H9 (cell line): ENCODE measurements at regions not wholly inside any gene's neighbourhood (a gene's known extent, or its start where the extent isn't known, plus 50 kb on each side); places are given as distances from the start of the nearest gene placed in this dataset.

Experiments used
- DNase-seq: peaks from one replicate; pipeline ENCODE4 v3.0.0-alpha.2; 2017
- H2AFZ ChIP-seq: one replicate; pipeline ENCODE4 v1.6.1; 2013; ENCODE audit warnings: mild to moderate bottlenecking, low read length, control low read depth, moderate library complexity
- H2AK5ac ChIP-seq: 2 replicates; pipeline ENCODE4 v1.6.1; 2013; ENCODE audit warnings: low read length, control low read depth, mixed read lengths; ENCODE audit not compliant: insufficient read length
- H2BK120ac ChIP-seq: one replicate; pipeline ENCODE4 v1.6.1; 2013; ENCODE audit warnings: low read depth, mild to moderate bottlenecking, low read length, control low read depth, inconsistent platforms; ENCODE audit not compliant: poor library complexity, severe bottlenecking
- H2BK12ac ChIP-seq: 2 replicates; pipeline ENCODE4 v1.6.1; 2013; ENCODE audit warnings: low read length, control low read depth, mixed read lengths, low read depth; ENCODE audit not compliant: insufficient read length
- H2BK15ac ChIP-seq: 2 replicates; pipeline ENCODE4 v1.6.1; 2013; ENCODE audit warnings: low read depth, low read length, control low read depth
- H2BK20ac ChIP-seq: one replicate; pipeline ENCODE4 v1.6.1; 2013; ENCODE audit warnings: low read depth, mild to moderate bottlenecking, low read length, control low read depth, inconsistent platforms; ENCODE audit not compliant: poor library complexity, severe bottlenecking
- H2BK5ac ChIP-seq: 2 replicates; pipeline ENCODE4 v1.6.1; 2013; ENCODE audit warnings: low read length, control low read depth, mixed read lengths; ENCODE audit not compliant: insufficient read length
- H3K14ac ChIP-seq: 2 replicates; pipeline ENCODE4 v1.6.1; 2013; ENCODE audit warnings: low read length, control low read depth; ENCODE audit not compliant: insufficient read depth
- H3K18ac ChIP-seq: 2 replicates; pipeline ENCODE4 v1.6.1; 2013; ENCODE audit warnings: low read depth, mild to moderate bottlenecking, mixed read lengths, low read length, control low read depth; ENCODE audit not compliant: insufficient read length
- H3K23ac ChIP-seq: 2 replicates; pipeline ENCODE4 v1.6.1; 2013; ENCODE audit warnings: low read length, control low read depth, mixed read lengths, low read depth; ENCODE audit not compliant: insufficient read length
- H3K23me2 ChIP-seq: 2 replicates; pipeline ENCODE4 v1.6.1; 2013; ENCODE audit warnings: low read depth, mild to moderate bottlenecking, mixed read lengths, low read length, control low read depth; ENCODE audit not compliant: insufficient read length, poor library complexity, severe bottlenecking
- H3K27ac ChIP-seq: 2 replicates; pipeline ENCODE4 v1.5.1; 2013; ENCODE audit warnings: low read length, control low read depth, mixed read lengths, low read depth; ENCODE audit not compliant: insufficient read length
- H3K27me3 ChIP-seq: 2 replicates; pipeline ENCODE4 v1.6.1; 2013; ENCODE audit warnings: low read length, control low read depth, inconsistent platforms; ENCODE audit not compliant: insufficient read depth
- H3K4ac ChIP-seq: 2 replicates; pipeline ENCODE4 v1.6.1; 2013; ENCODE audit warnings: low read depth, mild to moderate bottlenecking, control low read depth, inconsistent platforms, low read length, moderate library complexity
- H3K4me1 ChIP-seq: 2 replicates; pipeline ENCODE4 v1.6.1; 2013; ENCODE audit warnings: low read length, control low read depth, inconsistent platforms; ENCODE audit not compliant: insufficient read depth
- H3K4me2 ChIP-seq: 2 replicates; pipeline ENCODE4 v1.6.1; 2013; ENCODE audit warnings: low read length, control low read depth, mixed read lengths; ENCODE audit not compliant: insufficient read length, insufficient read depth
- H3K56ac ChIP-seq: 2 replicates; pipeline ENCODE4 v1.6.1; 2013; ENCODE audit warnings: low read depth, mild to moderate bottlenecking, mixed read lengths, low read length, control low read depth; ENCODE audit not compliant: insufficient read length
- H3K79me1 ChIP-seq: 2 replicates; pipeline ENCODE4 v1.6.1; 2013; ENCODE audit warnings: low read depth, mild to moderate bottlenecking, moderate library complexity, low read length, control low read depth, inconsistent platforms; ENCODE audit not compliant: insufficient read depth, poor library complexity, severe bottlenecking
- H3K79me2 ChIP-seq: 2 replicates; pipeline ENCODE4 v1.6.1; 2013; ENCODE audit warnings: low read length, control low read depth, inconsistent platforms; ENCODE audit not compliant: insufficient read depth
- H3K9ac ChIP-seq: 2 replicates; pipeline ENCODE4 v1.6.1; 2013; ENCODE audit warnings: low read length, control low read depth, mixed read lengths; ENCODE audit not compliant: insufficient read length; ENCODE audit errors: extremely low read depth
- H3K9me3 ChIP-seq: one replicate; pipeline ENCODE4 v1.6.1; 2013; ENCODE audit warnings: low read depth, low read length, inconsistent platforms; ENCODE audit not compliant: control insufficient read depth
- H3T11ph ChIP-seq: one replicate; pipeline ENCODE4 v1.6.1; 2013; ENCODE audit warnings: mild to moderate bottlenecking, low read length, control low read depth, inconsistent platforms
- H4K20me1 ChIP-seq: one replicate; pipeline ENCODE4 v1.6.1; 2013; ENCODE audit not compliant: control insufficient read depth, insufficient read length, insufficient read depth
- H4K5ac ChIP-seq: 2 replicates; pipeline ENCODE4 v1.6.1; 2013; ENCODE audit warnings: low read depth, mild to moderate bottlenecking, mixed read lengths, low read length, control low read depth; ENCODE audit not compliant: insufficient read length
- H4K8ac ChIP-seq: replicated peaks from 2 replicates; pipeline ENCODE4 v1.6.1; 2013; ENCODE audit warnings: low read length, control low read depth, mixed read lengths, low read depth; ENCODE audit not compliant: insufficient read length
- H4K91ac ChIP-seq: 2 replicates; pipeline ENCODE4 v1.6.1; 2013; ENCODE audit warnings: low read depth, mild to moderate bottlenecking, moderate library complexity, mixed read lengths, low read length, control low read depth; ENCODE audit not compliant: insufficient read length
- H3K27ac Mint-ChIP-seq, 3 experiments: 2 replicates in 2 of 3; 3 replicates in 1 of 3; pipeline ENCODE4 v1.8.0; 2020 to 2021; ENCODE audit warnings: mixed read lengths in 3 of 3, mild to moderate bottlenecking in 1 of 3, moderate library complexity in 1 of 3
- H3K27me3 Mint-ChIP-seq: 2 replicates; pipeline ENCODE4 v1.8.0; 2021; ENCODE audit warnings: low read depth, mild to moderate bottlenecking, moderate library complexity, mixed read lengths
- H3K36me3 Mint-ChIP-seq, 3 experiments: 2 replicates in 2 of 3; 3 replicates in 1 of 3; pipeline ENCODE4 v1.8.0; 2020 to 2021; ENCODE audit warnings: low read depth in 3 of 3, mixed read lengths in 3 of 3; ENCODE audit not compliant: insufficient read depth in 1 of 3
- H3K4me1 Mint-ChIP-seq, 2 experiments: 2 replicates each; pipeline ENCODE4 v1.8.0; 2020; ENCODE audit warnings: mixed read lengths in 2 of 2
- H3K4me3 Mint-ChIP-seq, 2 experiments: 2 replicates in 1 of 2; 3 replicates in 1 of 2; pipeline ENCODE4 v1.8.0; 2020 to 2021; ENCODE audit warnings: mild to moderate bottlenecking in 2 of 2, mixed read lengths in 2 of 2, moderate library complexity in 1 of 2
- H3K9me3 Mint-ChIP-seq, 2 experiments: 2 replicates in 1 of 2; 3 replicates in 1 of 2; pipeline ENCODE4 v1.8.0; 2020; ENCODE audit warnings: mild to moderate bottlenecking in 2 of 2, mixed read lengths in 2 of 2, moderate library complexity in 1 of 2
- WGBS: extraction: QIAGEN DNeasy Blood & Tissue Kit; methylation state at CpG from one replicate; pipeline ENCODE4 v1.1.7; 2013; ENCODE audit warnings: missing lambda C conversion rate, low lambda C conversion rate, mixed read lengths; ENCODE audit not compliant: insufficient read length; ENCODE audit errors: extremely low coverage; 5-methylcytosine and 5-hydroxymethylcytosine counted together
- TF ChIP-seq, protein P1 (sequence below): fragments of 200-600 bp; sonication (generic); conservative IDR thresholded peaks from 3 replicates; pipeline ENCODE4 v1.8.0; 2021; ENCODE audit warnings: antibody characterized with exemption, mild to moderate bottlenecking

DNA sequence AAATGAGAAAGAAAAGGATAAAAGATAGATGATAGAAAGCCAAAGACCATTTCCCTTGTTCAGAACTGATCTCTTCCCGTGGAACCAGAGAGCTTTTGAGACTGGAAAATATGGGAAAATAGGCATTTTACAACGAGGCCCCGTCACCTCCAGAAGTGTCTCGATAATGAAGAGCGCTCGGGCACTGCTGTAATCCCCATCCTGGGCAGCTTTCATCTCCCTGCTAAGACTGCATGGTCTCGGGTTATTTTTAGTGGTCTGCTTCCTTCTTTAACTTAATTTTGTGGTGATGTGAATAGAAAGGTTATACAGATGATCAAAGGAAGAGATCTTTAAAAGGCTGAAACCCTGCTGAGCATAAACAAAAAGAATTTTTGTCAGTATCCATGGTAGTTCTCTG, 176.6 kb downstream of the METTL4 start:
- no peak overlapping the region for H3K4me2 ChIP-seq

More for the DNA sequence above, 176.6 kb downstream of the METTL4 start:
- no peak overlapping the region for H4K8ac ChIP-seq
- no peak overlapping the region for H2AK5ac ChIP-seq
- Mint-ChIP-seq H3K36me3 (no peaks in the 10 kb centered on the region), H3K4me1 (peaks cover 2% of the 10 kb centered on the region in 2 experiments; a peak in 1 of 4 replicates), H3K27ac (no peak overlapping the region), H3K27me3 (peaks cover 1% of the 10 kb centered on the region; the same call in 1 of the 2 replicates), H3K4me3 (no peak overlapping the region), H3K9me3 (no peaks in the 10 kb centered on the region)
- H4K91ac ChIP-seq, result no peak overlapping the region
- no peaks in the 10 kb centered on the region for H3K79me1 ChIP-seq
- no peak overlapping the region for H3K9ac ChIP-seq
- no peaks in the 10 kb centered on the region for H3K9me3 ChIP-seq
- no peaks in the 10 kb centered on the region for H3K4me1 ChIP-seq
- H4K5ac ChIP-seq, result no peak overlapping the region
- H2BK5ac ChIP-seq, result no peak overlapping the region
- no peak overlapping the region for H2AFZ ChIP-seq
- DNase-seq, result no peak
- no peak overlapping the region for H3K56ac ChIP-seq
- WGBS, result no CpG with 5 or more reads among the region's 7 CpGs
- no peaks in the 10 kb centered on the region for H3K27me3 ChIP-seq
- H2BK12ac ChIP-seq, result no peak overlapping the region
- H3K14ac ChIP-seq, result no peak overlapping the region
- TF ChIP-seq, protein P1, sequence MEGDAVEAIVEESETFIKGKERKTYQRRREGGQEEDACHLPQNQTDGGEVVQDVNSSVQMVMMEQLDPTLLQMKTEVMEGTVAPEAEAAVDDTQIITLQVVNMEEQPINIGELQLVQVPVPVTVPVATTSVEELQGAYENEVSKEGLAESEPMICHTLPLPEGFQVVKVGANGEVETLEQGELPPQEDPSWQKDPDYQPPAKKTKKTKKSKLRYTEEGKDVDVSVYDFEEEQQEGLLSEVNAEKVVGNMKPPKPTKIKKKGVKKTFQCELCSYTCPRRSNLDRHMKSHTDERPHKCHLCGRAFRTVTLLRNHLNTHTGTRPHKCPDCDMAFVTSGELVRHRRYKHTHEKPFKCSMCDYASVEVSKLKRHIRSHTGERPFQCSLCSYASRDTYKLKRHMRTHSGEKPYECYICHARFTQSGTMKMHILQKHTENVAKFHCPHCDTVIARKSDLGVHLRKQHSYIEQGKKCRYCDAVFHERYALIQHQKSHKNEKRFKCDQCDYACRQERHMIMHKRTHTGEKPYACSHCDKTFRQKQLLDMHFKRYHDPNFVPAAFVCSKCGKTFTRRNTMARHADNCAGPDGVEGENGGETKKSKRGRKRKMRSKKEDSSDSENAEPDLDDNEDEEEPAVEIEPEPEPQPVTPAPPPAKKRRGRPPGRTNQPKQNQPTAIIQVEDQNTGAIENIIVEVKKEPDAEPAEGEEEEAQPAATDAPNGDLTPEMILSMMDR, result no peak
- H3K23ac ChIP-seq, result no peak overlapping the region
- H3K18ac ChIP-seq, result no peak overlapping the region
- no peak overlapping the region for H2BK120ac ChIP-seq
- H3T11ph ChIP-seq, result no peak overlapping the region
- H3K79me2 ChIP-seq, result no peaks in the 10 kb centered on the region
- H2BK20ac ChIP-seq, result no peak overlapping the region
- H3K4ac ChIP-seq, result no peak overlapping the region
- no peaks in the 10 kb centered on the region for H3K23me2 ChIP-seq
- H4K20me1 ChIP-seq, result no peaks in the 10 kb centered on the region
- no peak overlapping the region for H2BK15ac ChIP-seq
- no peak overlapping the region for H3K27ac ChIP-seq
